ENCODE measurements at regions not wholly inside any gene's neighbourhood (a gene's known extent, or its start where the extent isn't known, plus 50 kb on each side); places are given as distances from the start of the nearest gene placed in this dataset.

- H4K20me1 ChIP-seq (ENCODE audit: control insufficient read depth, extremely low read depth, insufficient read depth, low read length), result no peaks in the 10 kb centered on the region
- FAIRE-seq, result no peak
Measured at GRCh38 chr9:15070716-15071115, 160.5 kb upstream of the FREM1 start.

GRCh38 chr9:15069106-15069505 lies 158.9 kb upstream of the FREM1 start:
- Histone ChIP-seq H4K20me1 (ENCODE audit: control insufficient read depth, extremely low read depth, insufficient read depth, low read length) (no peaks in the 10 kb centered on the region), H3K9me1 (ENCODE audit: control insufficient read depth, extremely low read depth, insufficient read depth, low read length) (no peaks in the 10 kb centered on the region), H3K4me2 (ENCODE audit: control insufficient read depth, extremely low read depth, insufficient read depth, low read depth, low read length) (no peak overlapping the region), H3K36me3 (ENCODE audit: control insufficient read depth in 2 of 2, extremely low read depth in 1 of 2, insufficient read depth in 2 of 2, low read length in 2 of 2) (no peaks in the 10 kb centered on the region), H3K4me3 (ENCODE audit: control insufficient read depth in 2 of 3, extremely low read depth in 1 of 3, insufficient read depth in 2 of 3, low read depth in 1 of 3, low read length in 3 of 3) (no peak overlapping the region), H3K9ac (ENCODE audit: control insufficient read depth, extremely low read depth, insufficient read depth, low read length) (no peak overlapping the region), H2AFZ (ENCODE audit: control insufficient read depth, low read length) (no peak overlapping the region), H3K27ac (ENCODE audit: control insufficient read depth, insufficient read depth, low read length) (no peak overlapping the region), H3K79me2 (ENCODE audit: control insufficient read depth, insufficient read depth, low read length) (no peaks in the 10 kb centered on the region), H3K9me3 (ENCODE audit: control insufficient read depth, low read depth, low read length) (no peaks in the 10 kb centered on the region), H3K27me3 (ENCODE audit: control insufficient read depth, extremely low read depth, insufficient read depth, low read length) (peaks cover 3% of the 10 kb centered on the region), H3K4me1 (ENCODE audit: control insufficient read depth, extremely low read depth, insufficient read depth, low read length) (no peaks in the 10 kb centered on the region)
- TF ChIP-seq CTCF (optimal IDR thresholded peaks at IDR 0.05 in 1 of 3, IDR thresholded peaks at IDR 0.05 in 1 of 3, conservative IDR thresholded peaks at IDR 0.05 in 1 of 3; ENCODE audit: extremely low read depth in 1 of 3, insufficient read depth in 2 of 3, low read length in 3 of 3), result no peak
- TF ChIP-seq EZH2 (IDR thresholded peaks at IDR 0.05; ENCODE audit: low read length), result no peak
- no peak for FAIRE-seq
- dilution Hi-C loops (cut with MboI; ENCODE audit: extremely low pct_ligation_motif_present, low sequenced_read_pairs), result no loop called here
- DNase-seq (ENCODE audit: low read depth, low spot score), result no peak

More at GRCh38 chr9:15070716-15071115, 160.5 kb upstream of the FREM1 start:
- Histone ChIP-seq H3K9me3 (ENCODE audit: control insufficient read depth, low read depth, low read length) (no peaks in the 10 kb centered on the region), H3K27ac (ENCODE audit: control insufficient read depth, insufficient read depth, low read length) (no peak overlapping the region), H3K9me1 (ENCODE audit: control insufficient read depth, extremely low read depth, insufficient read depth, low read length) (no peaks in the 10 kb centered on the region), H3K4me2 (ENCODE audit: control insufficient read depth, extremely low read depth, insufficient read depth, low read depth, low read length) (no peak overlapping the region), H3K27me3 (ENCODE audit: control insufficient read depth, extremely low read depth, insufficient read depth, low read length) (peaks cover 3% of the 10 kb centered on the region), H2AFZ (ENCODE audit: control insufficient read depth, low read length) (no peak overlapping the region), H3K36me3 (ENCODE audit: control insufficient read depth in 2 of 2, extremely low read depth in 1 of 2, insufficient read depth in 2 of 2, low read length in 2 of 2) (no peaks in the 10 kb centered on the region), H3K4me1 (ENCODE audit: control insufficient read depth, extremely low read depth, insufficient read depth, low read length) (no peaks in the 10 kb centered on the region), H3K79me2 (ENCODE audit: control insufficient read depth, insufficient read depth, low read length) (no peaks in the 10 kb centered on the region), H3K9ac (ENCODE audit: control insufficient read depth, extremely low read depth, insufficient read depth, low read length) (no peak overlapping the region), H3K4me3 (ENCODE audit: control insufficient read depth in 2 of 3, extremely low read depth in 1 of 3, insufficient read depth in 2 of 3, low read depth in 1 of 3, low read length in 3 of 3) (no peak overlapping the region)
- DNase-seq (ENCODE audit: low read depth, low spot score), result no peak
- dilution Hi-C loops (cut with MboI; ENCODE audit: extremely low pct_ligation_motif_present, low sequenced_read_pairs), result no loop called here
- TF ChIP-seq EZH2 (IDR thresholded peaks at IDR 0.05; ENCODE audit: low read length) (no peak), CTCF (optimal IDR thresholded peaks at IDR 0.05 in 1 of 3, IDR thresholded peaks at IDR 0.05 in 1 of 3, conservative IDR thresholded peaks at IDR 0.05 in 1 of 3; ENCODE audit: extremely low read depth in 1 of 3, insufficient read depth in 2 of 3, low read length in 3 of 3) (no peak)
